B cell (primary cell): ENCODE measurements at regions not wholly inside any gene's neighbourhood (a gene's known extent, or its start where the extent isn't known, plus 50 kb on each side); places are given as distances from the start of the nearest gene placed in this dataset.

Source experiments
- ATAC-seq: fragments of 200-7000 bp; cut with Tn5 transposase; one replicate; pipeline ENCODE4 v1.10.0; 2021; ENCODE audit warnings: low read depth, mild to moderate bottlenecking, moderate number of reproducible peaks, moderate library complexity
- CTCF ChIA-PET: fragments of 350-600 bp; sonication (Branson Sonifier 250); formaldehyde crosslinking; loops from one replicate; lab custom pipeline; 2021; ENCODE audit warnings: antibody characterized with exemption, inconsistent platforms; lab: Charles Lee
- POLR2A ChIA-PET: fragments of 350-600 bp; sonication (Branson Sonifier 250); formaldehyde crosslinking; loops from one replicate; lab custom pipeline; 2021; ENCODE audit warnings: antibody characterized with exemption; lab: Charles Lee
- DNase-seq: peaks from one replicate; pipeline ENCODE4 v3.0.0; 2013
- H2AFZ ChIP-seq: 2 replicates; pipeline ENCODE4 v1.6.1; 2012; ENCODE audit warnings: mild to moderate bottlenecking, low read depth, low read length; ENCODE audit not compliant: insufficient read depth, poor library complexity, severe bottlenecking
- H3K27ac ChIP-seq, 2 donors: 1 replicate in 1 of 2; 2 replicates in 1 of 2; pipeline ENCODE4 v1.5.1; 2012 to 2013; ENCODE audit warnings: low read length in 2 of 2, mild to moderate bottlenecking in 2 of 2, moderate library complexity in 1 of 2
- H3K27me3 ChIP-seq, 4 experiments: fragments of 200-600 bp in 1 of 4; sonication (generic) in 1 of 4; replicated peaks in 1 of 4; 1 replicate in 2 of 4; 2 replicates in 2 of 4; pipeline versions ENCODE4 v1.6.1 to v1.7.0; 2013 to 2016; ENCODE audit warnings: low read length in 3 of 4, mild to moderate bottlenecking in 2 of 4, mixed read lengths in 1 of 4, moderate library complexity in 1 of 4; ENCODE audit not compliant: insufficient read depth in 4 of 4, control insufficient read depth in 3 of 4; ENCODE audit errors: control extremely low read depth in 1 of 4
- H3K36me3 ChIP-seq, 2 experiments: replicated peaks in 1 of 2; 1 replicate in 1 of 2; 2 replicates in 1 of 2; pipeline versions ENCODE4 v1.6.1 to v1.7.1; 2013; ENCODE audit warnings: low read length in 1 of 2; ENCODE audit not compliant: insufficient read depth in 2 of 2, control insufficient read depth in 1 of 2; ENCODE audit errors: control extremely low read depth in 1 of 2, extremely low read depth in 1 of 2
- H3K4me1 ChIP-seq, 2 donors: fragments of 200-600 bp in 1 of 2; sonication (generic) in 1 of 2; 1 replicate in 1 of 2; 2 replicates in 1 of 2; pipeline versions ENCODE4 v1.5.1 to v1.6.1; 2013 to 2017; ENCODE audit warnings: low read length in 2 of 2; ENCODE audit not compliant: control insufficient read depth in 2 of 2, insufficient read depth in 2 of 2
- H3K4me2 ChIP-seq: replicated peaks from 2 replicates; pipeline ENCODE3; 2012; ENCODE audit warnings: mild to moderate bottlenecking, low read depth, low read length; ENCODE audit not compliant: poor library complexity, severe bottlenecking
- H3K4me3 ChIP-seq, 5 experiments: fragments of 200-600 bp in 1 of 5; sonication (generic) in 1 of 5; 1 replicate in 3 of 5; 2 replicates in 2 of 5; pipeline versions ENCODE4 v1.5.1 to v1.7.0; 2011 to 2016; ENCODE audit warnings: low read length in 4 of 5, mild to moderate bottlenecking in 4 of 5, low read depth in 2 of 5, control low read depth in 1 of 5, moderate library complexity in 1 of 5; ENCODE audit not compliant: insufficient read depth in 1 of 5; ENCODE audit errors: control extremely low read depth in 1 of 5, extremely low read depth in 1 of 5
- H3K79me2 ChIP-seq: fragments of 200-600 bp; sonication (generic); one replicate; pipeline ENCODE4 v1.6.0; 2016; ENCODE audit warnings: low read length; ENCODE audit not compliant: control insufficient read depth, insufficient read depth
- H3K9ac ChIP-seq: fragments of 200-600 bp; sonication (generic); 2 replicates; pipeline ENCODE4 v1.6.1; 2017; ENCODE audit warnings: mild to moderate bottlenecking, low read length, moderate library complexity
- H3K9me3 ChIP-seq, 3 donors: one replicate each; pipeline versions ENCODE4 v1.6.1 to v1.7.1; 2013; ENCODE audit warnings: low read length in 2 of 3; ENCODE audit not compliant: control insufficient read depth in 2 of 3, insufficient read depth in 1 of 3; ENCODE audit errors: control extremely low read depth in 1 of 3
- H4K20me1 ChIP-seq: 2 replicates; pipeline ENCODE4 v1.6.0; 2012; ENCODE audit warnings: mild to moderate bottlenecking, low read length; ENCODE audit not compliant: insufficient read depth, control insufficient read depth, poor library complexity, severe bottlenecking
- H3K27ac Mint-ChIP-seq: one replicate; pipeline ENCODE4 v1.8.0; 2021; ENCODE audit warnings: mixed read lengths
- H3K27me3 Mint-ChIP-seq: one replicate; pipeline ENCODE4 v1.8.0; 2021; ENCODE audit warnings: mixed read lengths
- H3K4me1 Mint-ChIP-seq: one replicate; pipeline ENCODE4 v1.8.0; 2021; ENCODE audit warnings: mixed read lengths
- H3K4me3 Mint-ChIP-seq: one replicate; pipeline ENCODE4 v1.8.0; 2021; ENCODE audit warnings: mixed read lengths
- H3K9me3 Mint-ChIP-seq: one replicate; pipeline ENCODE4 v1.8.0; 2022; ENCODE audit warnings: mixed read lengths; ENCODE audit not compliant: insufficient read depth
- EZH2 ChIP-seq: IDR thresholded peaks from 2 replicates; pipeline ENCODE4 v1.6.1; 2012; ENCODE audit warnings: borderline replicate concordance, low read depth, mild to moderate bottlenecking, moderate library complexity, low read length; ENCODE audit not compliant: insufficient read depth, poor library complexity, severe bottlenecking
- WGBS: methylation state at CpG from one replicate; pipeline ENCODE4 v1.1.5; 2013; ENCODE audit warnings: missing lambda C conversion rate; ENCODE audit not compliant: insufficient coverage; 5-methylcytosine and 5-hydroxymethylcytosine counted together
- intact Hi-C: fragments of 100-400 bp; cut with micrococcal nuclease; formaldehyde crosslinking; loops from one replicate; pipeline ENCODE4 v1.10.0; 2022
- TF ChIP-seq, protein P1 (sequence below): fragments of 200-600 bp; IDR thresholded peaks from one replicate; pipeline ENCODE4 v1.8.0; 2022; ENCODE audit warnings: antibody characterized with exemption, mild to moderate bottlenecking

DNA sequence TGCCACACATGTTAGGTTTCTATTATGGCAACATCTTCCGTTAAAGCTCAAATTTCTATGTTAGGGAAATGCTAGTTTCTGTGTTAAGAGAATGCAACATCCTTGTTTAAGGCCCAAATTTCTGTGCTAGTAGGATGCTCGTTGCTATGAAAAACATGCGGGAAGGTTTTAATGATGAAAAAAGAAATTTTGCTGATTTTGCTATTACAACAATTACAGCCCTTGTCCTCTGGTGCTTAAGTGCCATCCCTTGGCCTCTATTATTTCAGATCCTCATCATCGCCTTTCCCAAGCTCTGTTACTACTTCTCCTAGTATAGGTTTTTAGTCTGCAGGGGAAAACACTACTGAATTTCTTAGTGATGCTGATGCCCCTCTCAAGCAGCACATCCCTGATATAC, 412.6 kb upstream of the NDST3 start:
- Mint-ChIP-seq H3K9me3 (no peaks in the 10 kb centered on the region), H3K4me1 (no peaks in the 10 kb centered on the region), H3K4me3 (no peak overlapping the region), H3K27me3 (no peaks in the 10 kb centered on the region), H3K27ac (no peak overlapping the region)
- no peak overlapping the region for H3K9ac ChIP-seq
- TF ChIP-seq, protein P1, sequence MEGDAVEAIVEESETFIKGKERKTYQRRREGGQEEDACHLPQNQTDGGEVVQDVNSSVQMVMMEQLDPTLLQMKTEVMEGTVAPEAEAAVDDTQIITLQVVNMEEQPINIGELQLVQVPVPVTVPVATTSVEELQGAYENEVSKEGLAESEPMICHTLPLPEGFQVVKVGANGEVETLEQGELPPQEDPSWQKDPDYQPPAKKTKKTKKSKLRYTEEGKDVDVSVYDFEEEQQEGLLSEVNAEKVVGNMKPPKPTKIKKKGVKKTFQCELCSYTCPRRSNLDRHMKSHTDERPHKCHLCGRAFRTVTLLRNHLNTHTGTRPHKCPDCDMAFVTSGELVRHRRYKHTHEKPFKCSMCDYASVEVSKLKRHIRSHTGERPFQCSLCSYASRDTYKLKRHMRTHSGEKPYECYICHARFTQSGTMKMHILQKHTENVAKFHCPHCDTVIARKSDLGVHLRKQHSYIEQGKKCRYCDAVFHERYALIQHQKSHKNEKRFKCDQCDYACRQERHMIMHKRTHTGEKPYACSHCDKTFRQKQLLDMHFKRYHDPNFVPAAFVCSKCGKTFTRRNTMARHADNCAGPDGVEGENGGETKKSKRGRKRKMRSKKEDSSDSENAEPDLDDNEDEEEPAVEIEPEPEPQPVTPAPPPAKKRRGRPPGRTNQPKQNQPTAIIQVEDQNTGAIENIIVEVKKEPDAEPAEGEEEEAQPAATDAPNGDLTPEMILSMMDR: no peak
- TF ChIP-seq EZH2: no peak
- H3K4me3 ChIP-seq: no peak overlapping the region
- H3K36me3 ChIP-seq: no peaks in the 10 kb centered on the region
- H3K4me1 ChIP-seq: no peaks in the 10 kb centered on the region
- POLR2A ChIA-PET: no interaction called here
- H3K79me2 ChIP-seq: no peaks in the 10 kb centered on the region
- DNase-seq (no peak), ATAC-seq (no peak)
- H3K4me2 ChIP-seq: no peak overlapping the region
- no peaks in the 10 kb centered on the region for H4K20me1 ChIP-seq
- no peaks in the 10 kb centered on the region for H3K27me3 ChIP-seq
- no CpG with 5 or more reads among the region's 4 CpGs for WGBS
- no peak overlapping the region for H3K27ac ChIP-seq
- intact Hi-C loops: no loop called here
- H2AFZ ChIP-seq: no peak overlapping the region
- H3K9me3 ChIP-seq: no peaks in the 10 kb centered on the region
- CTCF ChIA-PET: no interaction called here

DNA sequence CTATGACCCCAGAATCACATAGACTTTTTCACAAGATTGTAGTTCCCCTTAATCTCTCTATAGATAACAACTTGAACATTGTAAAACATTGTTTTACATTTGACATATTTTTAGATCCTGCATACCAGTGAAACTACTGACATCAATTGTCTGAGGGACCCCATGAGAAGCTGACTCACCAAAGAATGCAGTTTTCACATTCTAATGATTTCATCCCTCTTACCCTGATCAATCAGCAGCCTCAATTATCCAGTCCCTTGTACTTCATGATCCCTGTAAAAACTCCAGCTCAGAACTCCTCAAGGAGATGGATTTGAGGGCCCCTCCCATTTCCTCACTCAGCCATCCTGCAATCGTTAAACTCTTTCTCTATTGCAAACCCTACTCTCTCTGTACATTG, 411.0 kb upstream of the NDST3 start:
- Mint-ChIP-seq H3K4me1 (no peaks in the 10 kb centered on the region), H3K9me3 (peaks cover 2% of the 10 kb centered on the region), H3K27me3 (no peaks in the 10 kb centered on the region), H3K4me3 (no peak overlapping the region), H3K27ac (no peak overlapping the region)
- DNase-seq: no peak
- ATAC-seq: no peak
- Histone ChIP-seq H3K4me3 (no peak overlapping the region), H3K9ac (no peak overlapping the region), H3K27me3 (no peaks in the 10 kb centered on the region), H3K36me3 (no peaks in the 10 kb centered on the region), H3K4me2 (no peak overlapping the region), H3K9me3 (no peaks in the 10 kb centered on the region), H3K4me1 (no peaks in the 10 kb centered on the region), H3K79me2 (no peaks in the 10 kb centered on the region), H3K27ac (no peak overlapping the region), H2AFZ (no peak overlapping the region), H4K20me1 (no peaks in the 10 kb centered on the region)
- ChIA-PET CTCF (no interaction called here), POLR2A (no interaction called here)
- WGBS: 90% methylated on average over 1 of the region's 1 CpG
- intact Hi-C loops: no loop called here
- TF ChIP-seq EZH2: no peak
- TF ChIP-seq, protein P1: no peak
